PC-9 (cell line): ENCODE measurements at regions not wholly inside any gene's neighbourhood (a gene's known extent, or its start where the extent isn't known, plus 50 kb on each side); places are given as distances from the start of the nearest gene placed in this dataset.

Source experiments
- BruUV-seq: library from RNA; stranded (reverse); fragments of 400-500 nt; replicated peaks from 2 replicates; lab custom pipeline; 2021; lab: Mats Ljungman, UMichigan
- CTCF ChIA-PET: fragments of 300-600 bp; sonication (Branson Sonifier 250); formaldehyde crosslinking; loops from one replicate; lab custom pipeline; 2022; ENCODE audit warnings: antibody characterized with exemption; lab: Charles Lee
- POLR2A ChIA-PET: fragments of 300-600 bp; sonication (Branson Sonifier 250); formaldehyde crosslinking; loops from one replicate; lab custom pipeline; 2022; ENCODE audit warnings: antibody characterized with exemption; ENCODE audit not compliant: unreplicated experiment; lab: Charles Lee
- DNase-seq, 2 experiments: peaks; one replicate each; pipeline versions ENCODE4 v3.0.0 to v3.0.0-alpha.2; 2015 to 2022; ENCODE audit warnings: mixed read lengths in 1 of 2
- H2AFZ ChIP-seq: fragments of 200-600 bp; sonication (generic); 2 replicates; pipeline ENCODE4 v1.8.1; 2017; ENCODE audit warnings: antibody characterized with exemption
- H3F3A ChIP-seq: fragments of 200-600 bp; sonication (generic); 2 replicates; pipeline ENCODE4 v1.8.1; 2017; ENCODE audit warnings: antibody characterized with exemption, mild to moderate bottlenecking, low read depth; ENCODE audit not compliant: insufficient read depth
- H3K27ac ChIP-seq: fragments of 200-600 bp; sonication (generic); 2 replicates; pipeline ENCODE4 v1.6.1; 2016; ENCODE audit warnings: mixed run types
- H3K27me3 ChIP-seq: fragments of 200-600 bp; sonication (generic); 2 replicates; pipeline ENCODE4 v1.6.1; 2016; ENCODE audit warnings: low read depth, mixed run types; ENCODE audit not compliant: insufficient read depth
- H3K36me3 ChIP-seq: fragments of 200-600 bp; sonication (generic); 2 replicates; pipeline ENCODE4 v1.6.1; 2016; ENCODE audit warnings: low read depth, mixed run types
- H3K4me1 ChIP-seq: fragments of 200-600 bp; sonication (generic); replicated peaks from 2 replicates; pipeline ENCODE4 v1.6.1; 2016; ENCODE audit warnings: mixed run types; ENCODE audit not compliant: insufficient read depth
- H3K4me2 ChIP-seq: fragments of 200-600 bp; sonication (generic); 2 replicates; pipeline ENCODE4 v1.6.1; 2017; ENCODE audit warnings: mixed run types
- H3K4me3 ChIP-seq: fragments of 200-600 bp; sonication (generic); 2 replicates; pipeline ENCODE4 v1.6.1; 2016; ENCODE audit warnings: mixed run types
- H3K79me2 ChIP-seq: fragments of 200-600 bp; sonication (generic); 2 replicates; pipeline ENCODE4 v1.6.1; 2017; ENCODE audit warnings: low read depth, mixed run types
- H3K9me2 ChIP-seq: fragments of 200-600 bp; sonication (generic); 2 replicates; pipeline ENCODE4 v1.8.1; 2017; ENCODE audit warnings: mild to moderate bottlenecking; ENCODE audit not compliant: insufficient read depth
- H3K9me3 ChIP-seq: fragments of 200-600 bp; sonication (generic); 2 replicates; pipeline ENCODE4 v1.8.1; 2016; ENCODE audit warnings: low read depth; ENCODE audit not compliant: insufficient read depth
- H4K20me1 ChIP-seq: fragments of 200-600 bp; sonication (generic); 2 replicates; pipeline ENCODE4 v1.8.1; 2017; ENCODE audit not compliant: insufficient read depth
- EZH2 ChIP-seq: fragments of 200-600 bp; sonication (generic); IDR thresholded peaks from 2 replicates; pipeline ENCODE4 v1.8.0; 2017; ENCODE audit warnings: antibody characterized with exemption, low read depth
- intact Hi-C: fragments of 100-400 bp; cut with micrococcal nuclease; formaldehyde crosslinking; loops from one replicate; pipeline ENCODE4 v1.10.0; 2022; ENCODE audit not compliant: unreplicated experiment
- TF ChIP-seq, protein P1 (sequence below): fragments of 200-600 bp; sonication (generic); conservative IDR thresholded peaks from 2 replicates; pipeline ENCODE4 v1.6.1; 2017; ENCODE audit warnings: mixed run types, antibody characterized with exemption, mild to moderate bottlenecking, moderate library complexity

DNA sequence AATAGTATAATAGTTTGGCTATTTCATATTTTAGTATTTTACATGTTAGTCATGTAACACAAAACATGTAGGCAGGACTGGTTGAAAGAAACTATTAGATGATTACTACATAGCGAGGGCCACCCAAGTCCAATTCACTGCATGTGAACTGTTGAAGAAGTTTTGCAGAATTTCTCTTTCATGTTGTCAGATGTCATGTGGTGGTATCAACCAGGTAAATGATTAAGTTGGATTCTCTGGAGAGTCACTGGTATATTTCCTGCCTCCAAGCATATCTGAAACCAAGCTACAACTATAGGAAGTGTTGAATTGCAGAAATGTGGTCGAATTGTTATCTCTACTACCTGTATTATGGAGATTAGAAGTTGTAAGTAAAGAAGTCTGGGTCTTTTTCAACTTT is 137.8 kb upstream of the DPYD start:
- BruUV-seq: no TSS peak
- Histone ChIP-seq H3K27me3 (no peaks in the 10 kb centered on the region), H3K79me2 (no peaks in the 10 kb centered on the region), H3K4me2 (no peak overlapping the region), H3K9me2 (no peaks in the 10 kb centered on the region), H3K27ac (no peak overlapping the region), H3K9me3 (no peaks in the 10 kb centered on the region), H3K4me1 (no peaks in the 10 kb centered on the region), H3K4me3 (no peak overlapping the region), H2AFZ (0 out of 2 replicates have a peak overlapping the region, but pooled peaks have one; percentile 17), H4K20me1 (no peaks in the 10 kb centered on the region), H3K36me3 (no peaks in the 10 kb centered on the region), H3F3A (no peaks in the 10 kb centered on the region)
- DNase-seq: no peak
- intact Hi-C loops: loop anchor here (5.0 to 10.0 kb wide), 3 partner anchors 156 to 814 kb away; partner anchors contain the start of gene SNX7
- no peak for TF ChIP-seq EZH2
- TF ChIP-seq, protein P1, sequence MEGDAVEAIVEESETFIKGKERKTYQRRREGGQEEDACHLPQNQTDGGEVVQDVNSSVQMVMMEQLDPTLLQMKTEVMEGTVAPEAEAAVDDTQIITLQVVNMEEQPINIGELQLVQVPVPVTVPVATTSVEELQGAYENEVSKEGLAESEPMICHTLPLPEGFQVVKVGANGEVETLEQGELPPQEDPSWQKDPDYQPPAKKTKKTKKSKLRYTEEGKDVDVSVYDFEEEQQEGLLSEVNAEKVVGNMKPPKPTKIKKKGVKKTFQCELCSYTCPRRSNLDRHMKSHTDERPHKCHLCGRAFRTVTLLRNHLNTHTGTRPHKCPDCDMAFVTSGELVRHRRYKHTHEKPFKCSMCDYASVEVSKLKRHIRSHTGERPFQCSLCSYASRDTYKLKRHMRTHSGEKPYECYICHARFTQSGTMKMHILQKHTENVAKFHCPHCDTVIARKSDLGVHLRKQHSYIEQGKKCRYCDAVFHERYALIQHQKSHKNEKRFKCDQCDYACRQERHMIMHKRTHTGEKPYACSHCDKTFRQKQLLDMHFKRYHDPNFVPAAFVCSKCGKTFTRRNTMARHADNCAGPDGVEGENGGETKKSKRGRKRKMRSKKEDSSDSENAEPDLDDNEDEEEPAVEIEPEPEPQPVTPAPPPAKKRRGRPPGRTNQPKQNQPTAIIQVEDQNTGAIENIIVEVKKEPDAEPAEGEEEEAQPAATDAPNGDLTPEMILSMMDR: no peak
- ChIA-PET CTCF (no interaction called here), POLR2A (no interaction called here)

DNA sequence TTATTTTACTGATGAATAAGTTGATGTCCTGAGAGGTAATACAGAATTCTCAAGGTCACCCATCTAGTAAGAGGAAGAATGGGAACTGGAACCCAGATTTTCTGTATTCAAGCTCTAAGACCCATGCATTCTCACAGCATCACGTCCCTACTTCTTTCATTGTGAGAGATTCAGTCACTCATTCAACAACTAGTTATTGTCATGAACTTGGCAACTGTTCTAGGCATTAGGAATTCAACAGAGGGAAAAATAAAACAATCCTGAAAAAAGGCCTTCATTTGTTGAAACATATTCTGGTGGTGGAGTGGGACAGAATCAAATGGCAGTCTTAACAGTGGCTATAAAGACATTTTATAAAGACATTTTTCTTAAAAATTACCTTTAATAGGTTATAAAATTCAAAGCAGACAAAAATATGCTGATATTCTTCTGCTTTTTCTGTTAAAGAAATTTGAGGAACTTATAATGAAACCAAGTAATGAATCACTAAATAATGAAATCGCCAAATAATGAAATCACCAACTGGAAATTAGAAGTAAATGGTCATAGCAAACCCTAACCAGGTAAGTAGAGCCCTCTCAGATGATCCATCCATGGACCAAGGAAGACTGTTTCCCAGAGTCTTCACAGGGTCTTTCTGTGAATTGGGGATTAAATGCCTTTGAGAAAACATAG is 136.5 kb upstream of the DPYD start:
- TF ChIP-seq, protein P1: no peak
- TF ChIP-seq EZH2: no peak
- Histone ChIP-seq H3K4me3 (no peak overlapping the region), H3K79me2 (no peaks in the 10 kb centered on the region), H3K4me1 (no peaks in the 10 kb centered on the region), H3K9me2 (no peaks in the 10 kb centered on the region), H3F3A (no peaks in the 10 kb centered on the region), H3K27me3 (no peaks in the 10 kb centered on the region), H3K4me2 (no peak overlapping the region), H3K9me3 (no peaks in the 10 kb centered on the region), H3K27ac (no peak overlapping the region), H4K20me1 (no peaks in the 10 kb centered on the region), H2AFZ (no peak overlapping the region), H3K36me3 (no peaks in the 10 kb centered on the region)
- intact Hi-C loops: loop anchor here (5.0 to 10.0 kb wide), 3 partner anchors 157 to 813 kb away; partner anchors contain the start of gene SNX7
- POLR2A ChIA-PET: no interaction called here
- BruUV-seq: no TSS peak
- CTCF ChIA-PET: no interaction called here
- no peak for DNase-seq

DNA sequence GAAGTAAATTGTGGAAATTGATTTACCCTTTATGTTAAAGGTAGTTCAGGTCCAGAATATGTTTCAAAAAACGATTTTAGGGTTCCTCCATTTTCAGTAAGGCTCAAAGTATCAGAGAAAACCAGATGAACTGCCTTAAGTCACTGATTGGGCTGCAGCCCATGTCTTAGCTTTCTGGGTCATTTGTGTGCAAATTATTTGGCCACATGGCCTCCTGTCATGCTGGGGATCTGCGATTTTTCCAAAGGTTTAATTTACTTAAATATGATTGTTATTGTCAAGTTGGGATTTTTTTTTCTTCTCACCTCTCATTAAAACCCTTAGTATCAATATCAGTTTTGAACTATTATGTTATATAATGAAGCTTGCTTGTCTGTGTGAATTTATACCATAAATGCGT is 135.9 kb upstream of the DPYD start:
- intact Hi-C loops: loop anchor here (5.0 to 10.0 kb wide), 3 partner anchors 158 to 812 kb away; partner anchors contain the start of gene SNX7
- no TSS peak for BruUV-seq
- no peak overlapping the region for H2AFZ ChIP-seq
- no peaks in the 10 kb centered on the region for H3K79me2 ChIP-seq
- no peaks in the 10 kb centered on the region for H3K9me2 ChIP-seq
- no peak overlapping the region for H3K4me2 ChIP-seq
- no peak for TF ChIP-seq EZH2
- TF ChIP-seq, protein P1: no peak
- H3K9me3 ChIP-seq: no peaks in the 10 kb centered on the region
- CTCF ChIA-PET: no interaction called here
- H3K4me1 ChIP-seq: no peaks in the 10 kb centered on the region
- no peaks in the 10 kb centered on the region for H3F3A ChIP-seq
- H3K27me3 ChIP-seq: no peaks in the 10 kb centered on the region
- no peaks in the 10 kb centered on the region for H4K20me1 ChIP-seq
- no peak overlapping the region for H3K27ac ChIP-seq
- H3K4me3 ChIP-seq: no peak overlapping the region
- no peaks in the 10 kb centered on the region for H3K36me3 ChIP-seq
- POLR2A ChIA-PET: no interaction called here
- no peak for DNase-seq
